Bronchial epithelial cell (primary cell): ENCODE measurements at regions not wholly inside any gene's neighbourhood (a gene's known extent, or its start where the extent isn't known, plus 50 kb on each side); places are given as distances from the start of the nearest gene placed in this dataset.
A peak's percentile ranks its signal among the peaks of the same experiment; 100 is the strongest.

Source experiments
- DNase-seq: peaks from one replicate; pipeline ENCODE4 v3.0.0-alpha.2; 2010; ENCODE audit warnings: low read depth
- FAIRE-seq: peaks from 2 replicates; lab custom pipeline; 2011; peaks lifted over from hg19 to GRCh38; lab: Jason Lieb, UNC
- H3K27me3 ChIP-seq: 2 replicates; pipeline ENCODE4 v1.5.1; 2011; ENCODE audit warnings: low read length; ENCODE audit not compliant: control insufficient read depth, insufficient read depth
- H3K36me3 ChIP-seq: 2 replicates; pipeline ENCODE4 v1.5.1; 2011; ENCODE audit warnings: low read length; ENCODE audit not compliant: control insufficient read depth, insufficient read depth
- H3K4me3 ChIP-seq: 2 replicates; pipeline ENCODE4 v1.5.1; 2011; ENCODE audit warnings: mild to moderate bottlenecking, low read depth, low read length, control low read depth
- TF ChIP-seq, protein P1 (sequence below): IDR thresholded peaks from 2 replicates; pipeline ENCODE4 v1.5.1; 2011; ENCODE audit warnings: mild to moderate bottlenecking, moderate library complexity, low read length, control low read depth, inconsistent platforms; ENCODE audit not compliant: insufficient read depth, severe bottlenecking

- H3K27me3 ChIP-seq: no peaks in the 10 kb centered on the region
- FAIRE-seq: no peak
- TF ChIP-seq, protein P1, sequence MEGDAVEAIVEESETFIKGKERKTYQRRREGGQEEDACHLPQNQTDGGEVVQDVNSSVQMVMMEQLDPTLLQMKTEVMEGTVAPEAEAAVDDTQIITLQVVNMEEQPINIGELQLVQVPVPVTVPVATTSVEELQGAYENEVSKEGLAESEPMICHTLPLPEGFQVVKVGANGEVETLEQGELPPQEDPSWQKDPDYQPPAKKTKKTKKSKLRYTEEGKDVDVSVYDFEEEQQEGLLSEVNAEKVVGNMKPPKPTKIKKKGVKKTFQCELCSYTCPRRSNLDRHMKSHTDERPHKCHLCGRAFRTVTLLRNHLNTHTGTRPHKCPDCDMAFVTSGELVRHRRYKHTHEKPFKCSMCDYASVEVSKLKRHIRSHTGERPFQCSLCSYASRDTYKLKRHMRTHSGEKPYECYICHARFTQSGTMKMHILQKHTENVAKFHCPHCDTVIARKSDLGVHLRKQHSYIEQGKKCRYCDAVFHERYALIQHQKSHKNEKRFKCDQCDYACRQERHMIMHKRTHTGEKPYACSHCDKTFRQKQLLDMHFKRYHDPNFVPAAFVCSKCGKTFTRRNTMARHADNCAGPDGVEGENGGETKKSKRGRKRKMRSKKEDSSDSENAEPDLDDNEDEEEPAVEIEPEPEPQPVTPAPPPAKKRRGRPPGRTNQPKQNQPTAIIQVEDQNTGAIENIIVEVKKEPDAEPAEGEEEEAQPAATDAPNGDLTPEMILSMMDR: no peak
- H3K4me3 ChIP-seq: no peak overlapping the region
- no peak for DNase-seq
- H3K36me3 ChIP-seq: no peaks in the 10 kb centered on the region
Measured at GRCh38 chr1:87202922-87203655, 125.6 kb upstream of the LMO4 start.

GRCh38 chr1:87203904-87204303, 124.8 kb upstream of the LMO4 start:
- no peak for FAIRE-seq
- peak; percentile 71 for DNase-seq

DNA sequence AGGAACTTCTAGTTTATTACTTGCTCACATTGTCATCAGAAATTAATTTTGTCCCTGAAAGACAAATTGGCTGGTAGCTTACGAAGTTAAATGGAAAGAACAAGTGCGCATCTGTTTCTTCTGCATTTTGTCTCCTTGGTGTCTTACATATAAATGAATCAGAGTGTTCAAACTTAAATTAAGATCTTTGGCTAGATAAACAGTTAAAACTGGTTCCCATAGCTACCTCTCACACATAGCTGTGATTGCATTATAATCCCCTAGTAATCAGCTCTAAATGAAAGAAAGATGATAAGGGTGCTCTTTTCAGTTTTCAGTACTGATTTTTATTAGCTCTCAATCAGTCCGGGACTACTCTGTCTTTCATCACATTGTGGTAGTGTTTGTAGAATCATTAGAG, 124.2 kb upstream of the LMO4 start:
- Histone ChIP-seq H3K27me3 (no peaks in the 10 kb centered on the region), H3K36me3 (no peaks in the 10 kb centered on the region), H3K4me3 (no peak overlapping the region)
- DNase-seq (no peak), FAIRE-seq (no peak)
- TF ChIP-seq, protein P1: no peak

More at GRCh38 chr1:87203904-87204303, 124.8 kb upstream of the LMO4 start:
- no peaks in the 10 kb centered on the region for H3K36me3 ChIP-seq
- TF ChIP-seq, protein P1: no peak
- no peak overlapping the region for H3K4me3 ChIP-seq
- H3K27me3 ChIP-seq: no peaks in the 10 kb centered on the region

DNA sequence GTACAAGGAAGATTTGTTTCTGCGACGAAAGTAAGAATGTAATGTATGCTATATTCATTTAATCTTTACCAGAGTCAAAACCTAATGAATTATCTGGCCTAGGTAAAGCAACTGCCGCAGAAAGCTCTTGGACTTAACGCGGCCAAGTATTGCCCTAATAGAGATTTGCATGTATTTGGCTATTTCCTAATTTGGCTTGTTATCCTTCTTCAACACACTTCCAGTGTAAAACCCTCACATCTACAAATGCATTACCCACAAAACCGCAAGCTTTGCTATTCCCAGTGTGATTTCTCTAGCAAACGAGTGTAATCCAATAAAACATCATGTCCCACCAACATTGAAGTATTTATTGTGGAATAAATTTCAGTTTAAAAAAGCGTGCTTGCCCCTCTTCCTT, 123.8 kb upstream of the LMO4 start:
- FAIRE-seq (no peak), DNase-seq (no peak)
- TF ChIP-seq, protein P1: no peak
- Histone ChIP-seq H3K36me3 (no peaks in the 10 kb centered on the region), H3K4me3 (no peak overlapping the region), H3K27me3 (no peaks in the 10 kb centered on the region)

DNA sequence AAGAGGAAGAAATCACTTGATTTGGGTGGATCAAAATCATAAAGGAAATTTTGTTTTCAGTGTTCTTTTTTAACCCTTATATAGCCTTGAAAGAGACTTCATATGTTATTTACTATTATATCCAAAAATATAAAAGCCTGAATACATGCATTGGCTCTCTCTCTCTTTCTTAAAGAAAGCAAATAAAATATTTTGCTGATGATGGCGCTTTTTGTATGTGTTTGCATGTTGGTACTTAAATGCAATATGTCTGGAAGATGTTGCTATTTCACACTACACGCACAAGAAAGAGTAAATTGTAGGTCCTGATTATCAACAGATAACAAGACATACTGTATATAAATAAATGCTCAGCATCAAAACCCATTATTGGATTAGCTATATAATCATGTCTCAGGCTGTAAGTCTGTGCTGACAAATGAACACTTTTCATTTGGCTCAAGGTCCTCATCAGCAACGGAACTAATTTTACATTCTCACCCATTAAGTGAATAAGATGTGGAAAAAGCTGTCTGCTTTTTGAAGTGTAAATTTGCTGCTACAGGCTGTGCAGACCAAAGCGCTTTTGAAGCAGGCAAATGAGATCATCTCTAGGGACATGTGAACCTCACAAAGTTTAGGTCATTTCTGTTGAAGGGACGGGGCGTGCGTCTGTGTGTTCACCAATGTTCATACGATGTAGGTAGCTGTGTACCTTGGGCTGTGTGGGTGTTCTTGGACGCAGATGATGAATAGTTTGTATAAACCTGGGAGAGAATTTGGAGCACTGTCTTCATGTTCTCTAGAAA, 122.4 kb upstream of the LMO4 start:
- no peak overlapping the region for H3K4me3 ChIP-seq
- TF ChIP-seq, protein P1: no peak
- H3K36me3 ChIP-seq: no peaks in the 10 kb centered on the region
- DNase-seq (no peak), FAIRE-seq (no peak)
- no peaks in the 10 kb centered on the region for H3K27me3 ChIP-seq
